GM12878 (cell line): ENCODE measurements at regions not wholly inside any gene's neighbourhood (a gene's known extent, or its start where the extent isn't known, plus 50 kb on each side); places are given as distances from the start of the nearest gene placed in this dataset.

Experiments
- ATAC-seq: fragments of 200-7000 bp; cut with Tn5 transposase; 3 replicates; pipeline ENCODE4 v1.9.1; 2020; ENCODE audit warnings: mild to moderate bottlenecking, moderate library complexity
- BruUV-seq: library from RNA; stranded (reverse); fragments of 400-500 nt; replicated peaks from 2 replicates; lab custom pipeline; 2021; lab: Mats Ljungman, UMichigan
- CTCF ChIA-PET: fragments of 300-600 bp; sonication (Branson Sonifier 250); formaldehyde crosslinking; extraction: SDS; loops from one replicate; lab custom pipeline; 2021; ENCODE audit warnings: inconsistent platforms; lab: Yijun Ruan, JAX
- POLR2A ChIA-PET: fragments of 350-600 bp; formaldehyde crosslinking; extraction: SDS; loops from one replicate; lab custom pipeline; 2021; ENCODE audit warnings: inconsistent platforms; lab: Charles Lee
- RAD21 ChIA-PET: fragments of 300-600 bp; sonication (Branson Sonifier 250); formaldehyde crosslinking; loops from one replicate; lab custom pipeline; 2023; ENCODE audit warnings: antibody characterized with exemption; ENCODE audit not compliant: unreplicated experiment; lab: Charles Lee
- SMC1A ChIA-PET: fragments of 300-600 bp; sonication (Branson Sonifier 250); formaldehyde crosslinking; loops from one replicate; lab custom pipeline; 2023; ENCODE audit not compliant: unreplicated experiment, uncharacterized antibody; lab: Charles Lee
- DNase-seq: peaks from one replicate; pipeline ENCODE4 v3.0.0-alpha.2; 2011; ENCODE audit warnings: low read depth, low spot score
- FAIRE-seq: peaks from 3 replicates; lab custom pipeline; 2011; peaks lifted over from hg19 to GRCh38; lab: Jason Lieb, UNC
- H2AFZ ChIP-seq: 2 replicates; pipeline ENCODE4 v1.6.0; 2011; ENCODE audit warnings: low read depth, low read length, control low read depth; ENCODE audit not compliant: control insufficient read depth
- H3K27ac ChIP-seq: 2 replicates; pipeline ENCODE4 v1.5.1; 2011; ENCODE audit warnings: control low read depth; ENCODE audit not compliant: control insufficient read depth, insufficient read depth
- H3K27me3 ChIP-seq, 2 experiments: replicated peaks in 1 of 2; 2 replicates each; pipeline versions ENCODE4 v1.6.0 to v1.6.1; 2011; ENCODE audit warnings: low read length in 1 of 2; ENCODE audit not compliant: control insufficient read depth in 2 of 2, insufficient read depth in 2 of 2
- H3K36me3 ChIP-seq, 2 experiments: 2 replicates each; pipeline ENCODE4 v1.5.1; 2011; ENCODE audit warnings: low read length in 1 of 2; ENCODE audit not compliant: control insufficient read depth in 2 of 2, insufficient read depth in 2 of 2
- H3K4me1 ChIP-seq: 2 replicates; pipeline ENCODE4 v1.6.1; 2011; ENCODE audit warnings: mild to moderate bottlenecking, low read length, moderate library complexity, mixed read lengths; ENCODE audit not compliant: control insufficient read depth, insufficient read depth
- H3K4me2 ChIP-seq: 2 replicates; pipeline ENCODE4 v1.6.0; 2011; ENCODE audit warnings: control low read depth; ENCODE audit not compliant: control insufficient read depth, insufficient read depth
- H3K4me3 ChIP-seq: fragments of 200-600 bp; sonication (generic); 2 replicates; pipeline ENCODE4 v1.5.1; 2016
- H3K79me2 ChIP-seq: 2 replicates; pipeline ENCODE4 v1.6.0; 2011; ENCODE audit warnings: low read length; ENCODE audit not compliant: control insufficient read depth, insufficient read depth
- H3K9ac ChIP-seq: 2 replicates; pipeline ENCODE4 v1.8.0; 2011; ENCODE audit warnings: low read length, control low read depth, mixed read lengths; ENCODE audit not compliant: control insufficient read depth, insufficient read depth
- H3K9me3 ChIP-seq: replicated peaks from 3 replicates; pipeline ENCODE4 v1.5.1; 2011; ENCODE audit warnings: mild to moderate bottlenecking, low read length; ENCODE audit not compliant: control insufficient read depth, insufficient read depth
- H4K20me1 ChIP-seq: 2 replicates; pipeline ENCODE4 v1.6.0; 2011; ENCODE audit not compliant: control insufficient read depth, insufficient read depth
- CBX3 ChIP-seq: fragments of 200-600 bp; sonication (generic); IDR thresholded peaks from 2 replicates; pipeline ENCODE4 v1.6.1; 2016; ENCODE audit warnings: low read depth, borderline replicate concordance
- DPF2 ChIP-seq: fragments of 450-650 bp; IDR thresholded peaks from 2 replicates; pipeline ENCODE4 v1.6.1; 2017; ENCODE audit warnings: mild to moderate bottlenecking
- NFIC ChIP-seq: IDR thresholded peaks from 2 replicates; pipeline ENCODE4 v1.6.1; 2012; ENCODE audit warnings: low read depth, mild to moderate bottlenecking, inconsistent platforms, low read length, moderate library complexity
- NRF1 ChIP-seq: conservative IDR thresholded peaks from 2 replicates; pipeline ENCODE4 v1.6.1; 2011; ENCODE audit warnings: mild to moderate bottlenecking, low read depth, low read length, improper control_type of control experiment
- POLR2A ChIP-seq: IDR thresholded peaks from 2 replicates; pipeline ENCODE4 v1.6.1; 2011; ENCODE audit warnings: low read depth, mild to moderate bottlenecking, low read length
- RB1 ChIP-seq: fragments of 450-650 bp; formaldehyde crosslinking; IDR thresholded peaks from 2 replicates; pipeline ENCODE4 v1.6.1; 2017; ENCODE audit warnings: mild to moderate bottlenecking, borderline replicate concordance
- ZBED1 ChIP-seq: IDR thresholded peaks from 2 replicates; pipeline ENCODE4 v1.6.1; 2016; ENCODE audit warnings: borderline replicate concordance
- in situ Hi-C: fragments of 300-500 bp; cut with MboI; formaldehyde crosslinking; loops from 9 replicates; pipeline ENCODE4 v1.14.3; 2018; ENCODE audit warnings: mixed read lengths
- intact Hi-C: fragments of 100-400 bp; cut with micrococcal nuclease; formaldehyde crosslinking; loops from one replicate; pipeline ENCODE4 v1.14.2; 2022; ENCODE audit not compliant: unreplicated experiment
- TF ChIP-seq, protein P1 (sequence below): IDR thresholded peaks from 2 replicates; pipeline ENCODE4 v1.6.1; 2011; ENCODE audit warnings: low read depth, low read length, improper control_type of control experiment, borderline replicate concordance
- TF ChIP-seq, protein P2 (sequence below): fragments of 450-650 bp; IDR thresholded peaks from 2 replicates; pipeline ENCODE4 v1.6.1; 2017; ENCODE audit warnings: mild to moderate bottlenecking, low read depth, inconsistent platforms; ENCODE audit not compliant: poor library complexity, severe bottlenecking
- TF ChIP-seq, protein P3 (sequence below): IDR thresholded peaks from 2 replicates; pipeline ENCODE4 v1.6.1; 2011; ENCODE audit warnings: borderline replicate concordance, low read depth, mild to moderate bottlenecking, moderate library complexity, mixed read lengths, low read length; ENCODE audit not compliant: insufficient read depth; ENCODE audit errors: extremely low read length
- TF ChIP-seq, protein P4 (sequence below): fragments of 450-650 bp; conservative IDR thresholded peaks from 2 replicates; pipeline ENCODE4 v1.6.1; 2017; ENCODE audit warnings: mild to moderate bottlenecking, moderate library complexity

DNA sequence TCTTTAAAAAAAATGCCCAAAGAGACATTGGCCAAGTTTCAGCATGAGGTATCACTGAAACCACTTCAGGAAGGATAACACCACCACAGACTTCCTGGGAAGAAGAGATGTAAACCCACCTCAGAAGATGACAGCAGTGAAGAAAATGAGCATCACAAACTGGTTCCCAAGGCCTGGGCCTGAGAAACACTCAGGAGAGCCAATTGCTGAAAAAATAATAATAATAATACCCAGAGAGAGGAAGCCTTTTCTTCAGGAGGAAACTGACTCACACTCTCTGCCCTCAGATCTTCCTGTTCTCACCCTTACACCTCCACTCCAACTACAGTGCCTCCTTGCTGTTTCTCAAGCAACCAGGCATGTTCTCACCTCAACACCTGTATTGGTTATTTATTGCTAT lies 68.1 kb upstream of the MAFB start:
- Histone ChIP-seq H3K36me3 (no peaks in the 10 kb centered on the region), H3K4me2 (no peak overlapping the region), H3K4me3 (no peak overlapping the region), H3K4me1 (no peaks in the 10 kb centered on the region), H2AFZ (no peak overlapping the region), H3K9me3 (no peaks in the 10 kb centered on the region), H3K27me3 (no peaks in the 10 kb centered on the region; a peak in 1 of 4 replicates), H4K20me1 (no peaks in the 10 kb centered on the region), H3K27ac (no peak overlapping the region), H3K79me2 (no peaks in the 10 kb centered on the region), H3K9ac (no peak overlapping the region)
- ChIA-PET RAD21 (no interaction called here), CTCF (no interaction called here), POLR2A (no interaction called here), SMC1A (no interaction called here)
- ATAC-seq (no peak), FAIRE-seq (no peak), DNase-seq (peak; percentile 13)
- no TSS peak for BruUV-seq
- in situ Hi-C loops (no loop called here), intact Hi-C loops (no loop called here)
- TF ChIP-seq, protein P1, sequence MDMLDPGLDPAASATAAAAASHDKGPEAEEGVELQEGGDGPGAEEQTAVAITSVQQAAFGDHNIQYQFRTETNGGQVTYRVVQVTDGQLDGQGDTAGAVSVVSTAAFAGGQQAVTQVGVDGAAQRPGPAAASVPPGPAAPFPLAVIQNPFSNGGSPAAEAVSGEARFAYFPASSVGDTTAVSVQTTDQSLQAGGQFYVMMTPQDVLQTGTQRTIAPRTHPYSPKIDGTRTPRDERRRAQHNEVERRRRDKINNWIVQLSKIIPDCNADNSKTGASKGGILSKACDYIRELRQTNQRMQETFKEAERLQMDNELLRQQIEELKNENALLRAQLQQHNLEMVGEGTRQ: no peak
- TF ChIP-seq, protein P2, sequence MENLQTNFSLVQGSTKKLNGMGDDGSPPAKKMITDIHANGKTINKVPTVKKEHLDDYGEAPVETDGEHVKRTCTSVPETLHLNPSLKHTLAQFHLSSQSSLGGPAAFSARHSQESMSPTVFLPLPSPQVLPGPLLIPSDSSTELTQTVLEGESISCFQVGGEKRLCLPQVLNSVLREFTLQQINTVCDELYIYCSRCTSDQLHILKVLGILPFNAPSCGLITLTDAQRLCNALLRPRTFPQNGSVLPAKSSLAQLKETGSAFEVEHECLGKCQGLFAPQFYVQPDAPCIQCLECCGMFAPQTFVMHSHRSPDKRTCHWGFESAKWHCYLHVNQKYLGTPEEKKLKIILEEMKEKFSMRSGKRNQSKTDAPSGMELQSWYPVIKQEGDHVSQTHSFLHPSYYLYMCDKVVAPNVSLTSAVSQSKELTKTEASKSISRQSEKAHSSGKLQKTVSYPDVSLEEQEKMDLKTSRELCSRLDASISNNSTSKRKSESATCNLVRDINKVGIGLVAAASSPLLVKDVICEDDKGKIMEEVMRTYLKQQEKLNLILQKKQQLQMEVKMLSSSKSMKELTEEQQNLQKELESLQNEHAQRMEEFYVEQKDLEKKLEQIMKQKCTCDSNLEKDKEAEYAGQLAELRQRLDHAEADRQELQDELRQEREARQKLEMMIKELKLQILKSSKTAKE: no peak
- TF ChIP-seq DPF2 (no peak), POLR2A (no peak), CBX3 (no peak), NFIC (no peak), RB1 (no peak), NRF1 (no peak), ZBED1 (no peak)
- TF ChIP-seq, protein P3, sequence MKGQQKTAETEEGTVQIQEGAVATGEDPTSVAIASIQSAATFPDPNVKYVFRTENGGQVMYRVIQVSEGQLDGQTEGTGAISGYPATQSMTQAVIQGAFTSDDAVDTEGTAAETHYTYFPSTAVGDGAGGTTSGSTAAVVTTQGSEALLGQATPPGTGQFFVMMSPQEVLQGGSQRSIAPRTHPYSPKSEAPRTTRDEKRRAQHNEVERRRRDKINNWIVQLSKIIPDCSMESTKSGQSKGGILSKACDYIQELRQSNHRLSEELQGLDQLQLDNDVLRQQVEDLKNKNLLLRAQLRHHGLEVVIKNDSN: no peak
- TF ChIP-seq, protein P4, sequence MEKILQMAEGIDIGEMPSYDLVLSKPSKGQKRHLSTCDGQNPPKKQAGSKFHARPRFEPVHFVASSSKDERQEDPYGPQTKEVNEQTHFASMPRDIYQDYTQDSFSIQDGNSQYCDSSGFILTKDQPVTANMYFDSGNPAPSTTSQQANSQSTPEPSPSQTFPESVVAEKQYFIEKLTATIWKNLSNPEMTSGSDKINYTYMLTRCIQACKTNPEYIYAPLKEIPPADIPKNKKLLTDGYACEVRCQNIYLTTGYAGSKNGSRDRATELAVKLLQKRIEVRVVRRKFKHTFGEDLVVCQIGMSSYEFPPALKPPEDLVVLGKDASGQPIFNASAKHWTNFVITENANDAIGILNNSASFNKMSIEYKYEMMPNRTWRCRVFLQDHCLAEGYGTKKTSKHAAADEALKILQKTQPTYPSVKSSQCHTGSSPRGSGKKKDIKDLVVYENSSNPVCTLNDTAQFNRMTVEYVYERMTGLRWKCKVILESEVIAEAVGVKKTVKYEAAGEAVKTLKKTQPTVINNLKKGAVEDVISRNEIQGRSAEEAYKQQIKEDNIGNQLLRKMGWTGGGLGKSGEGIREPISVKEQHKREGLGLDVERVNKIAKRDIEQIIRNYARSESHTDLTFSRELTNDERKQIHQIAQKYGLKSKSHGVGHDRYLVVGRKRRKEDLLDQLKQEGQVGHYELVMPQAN: no peak
